ENCODE measurements at regions not wholly inside any gene's neighbourhood (a gene's known extent, or its start where the extent isn't known, plus 50 kb on each side); places are given as distances from the start of the nearest gene placed in this dataset.

DNA sequence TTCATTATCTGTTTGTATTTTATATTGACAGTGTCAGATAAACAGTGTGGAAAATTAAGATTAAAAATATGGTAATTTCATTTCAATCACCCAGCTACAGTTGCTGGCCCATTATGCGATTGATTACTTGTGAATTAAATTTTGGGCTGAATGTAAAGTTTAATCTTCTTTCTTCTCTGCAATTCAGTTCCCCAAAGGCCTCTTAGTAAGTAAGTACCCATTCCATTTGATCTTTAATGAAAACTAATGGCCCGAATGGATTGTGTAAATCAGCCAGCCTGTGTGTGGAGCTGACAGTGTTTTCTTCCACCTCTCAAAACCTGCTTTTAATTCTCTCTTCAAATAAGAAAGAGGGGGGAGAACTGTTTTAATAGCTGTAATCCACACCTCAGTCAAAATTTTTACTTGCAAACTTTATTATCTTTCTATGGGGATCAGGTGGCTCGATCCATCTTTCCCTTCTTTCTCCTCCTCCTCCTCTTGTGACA lies 307.1 kb downstream of the IL20RB start:
- H3K27me3 ChIP-seq (ENCODE audit: control insufficient read depth, insufficient read depth, low read length) = no peaks in the 10 kb centered on the region
- H3K4me3 ChIP-seq (ENCODE audit: insufficient read depth, low read depth, low read length) = no peak overlapping the region
- no peaks in the 10 kb centered on the region for H3K36me3 ChIP-seq (replicated peaks; ENCODE audit: control insufficient read depth, insufficient read depth, low read length)
- no peak for DNase-seq

DNA sequence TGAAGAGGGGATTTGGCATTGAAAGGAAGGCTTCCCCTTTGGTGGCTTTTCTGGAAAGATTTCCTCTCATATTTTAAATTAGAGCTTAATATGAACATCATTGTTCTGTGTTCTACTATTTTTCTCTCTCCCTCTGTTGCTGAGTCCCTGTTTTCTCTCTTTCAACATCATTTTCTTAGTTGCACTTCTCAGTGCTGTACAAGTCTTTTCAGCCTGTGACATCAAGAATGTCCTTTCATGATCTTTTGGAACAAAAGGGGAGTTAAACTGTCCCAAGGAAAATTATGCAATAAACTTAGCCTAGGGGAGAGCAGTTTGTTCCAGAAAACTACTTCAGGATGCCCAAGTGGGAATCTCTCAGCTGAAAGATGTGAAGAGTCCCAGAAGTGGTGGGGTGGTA lies 325.1 kb downstream of the IL20RB start:
- Histone ChIP-seq H3K36me3 (replicated peaks; ENCODE audit: control insufficient read depth, insufficient read depth, low read length) (no peaks in the 10 kb centered on the region), H3K27me3 (ENCODE audit: control insufficient read depth, insufficient read depth, low read length) (no peaks in the 10 kb centered on the region), H3K4me3 (ENCODE audit: insufficient read depth, low read depth, low read length) (no peak overlapping the region)
- DNase-seq = no peak

DNA sequence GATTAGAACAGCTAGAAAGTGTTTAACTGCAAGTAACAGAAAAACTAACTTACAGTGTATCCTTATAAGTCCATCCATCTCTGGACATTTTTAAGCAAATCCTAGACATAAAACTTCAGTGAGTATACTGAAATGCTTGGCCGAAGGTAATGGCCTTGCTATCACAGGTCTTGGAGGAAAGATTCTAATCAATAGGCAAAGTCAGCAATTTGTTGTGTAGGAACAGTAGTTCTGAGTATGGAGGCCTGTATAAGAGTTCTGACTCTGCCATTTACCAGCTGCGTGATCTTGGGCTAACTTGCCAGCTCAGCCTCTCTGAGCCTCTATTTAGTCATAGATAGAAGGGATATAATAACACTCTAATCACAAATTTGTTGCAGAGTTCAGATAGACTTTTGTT lies 328.1 kb downstream of the IL20RB start:
- Histone ChIP-seq H3K4me3 (ENCODE audit: insufficient read depth, low read depth, low read length) (no peak overlapping the region), H3K27me3 (ENCODE audit: control insufficient read depth, insufficient read depth, low read length) (no peaks in the 10 kb centered on the region), H3K36me3 (replicated peaks; ENCODE audit: control insufficient read depth, insufficient read depth, low read length) (no peaks in the 10 kb centered on the region)
- DNase-seq = no peak

DNA sequence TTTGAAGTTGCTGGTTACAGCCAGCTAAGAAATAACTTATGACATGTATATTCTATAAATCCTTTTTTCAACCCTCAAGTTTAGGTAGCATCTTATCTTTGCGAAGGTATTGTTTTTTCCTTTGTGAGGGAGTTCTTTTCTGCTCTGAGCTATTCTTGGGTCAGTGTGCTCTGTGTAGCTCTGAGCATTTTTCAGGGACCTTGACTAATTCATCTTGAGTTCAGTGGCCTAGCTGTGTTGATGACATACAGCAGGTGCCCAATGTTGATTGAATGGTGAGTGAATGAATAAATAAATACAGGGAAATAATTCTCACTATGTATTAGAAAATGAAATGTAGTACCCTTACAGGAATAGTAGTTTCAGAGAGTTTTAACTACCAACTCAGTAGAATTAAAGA lies 335.3 kb downstream of the IL20RB start:
- H3K4me3 ChIP-seq (ENCODE audit: insufficient read depth, low read depth, low read length) = no peak overlapping the region
- no peaks in the 10 kb centered on the region for H3K36me3 ChIP-seq (replicated peaks; ENCODE audit: control insufficient read depth, insufficient read depth, low read length)
- no peaks in the 10 kb centered on the region for H3K27me3 ChIP-seq (ENCODE audit: control insufficient read depth, insufficient read depth, low read length)
- no peak for DNase-seq

DNA sequence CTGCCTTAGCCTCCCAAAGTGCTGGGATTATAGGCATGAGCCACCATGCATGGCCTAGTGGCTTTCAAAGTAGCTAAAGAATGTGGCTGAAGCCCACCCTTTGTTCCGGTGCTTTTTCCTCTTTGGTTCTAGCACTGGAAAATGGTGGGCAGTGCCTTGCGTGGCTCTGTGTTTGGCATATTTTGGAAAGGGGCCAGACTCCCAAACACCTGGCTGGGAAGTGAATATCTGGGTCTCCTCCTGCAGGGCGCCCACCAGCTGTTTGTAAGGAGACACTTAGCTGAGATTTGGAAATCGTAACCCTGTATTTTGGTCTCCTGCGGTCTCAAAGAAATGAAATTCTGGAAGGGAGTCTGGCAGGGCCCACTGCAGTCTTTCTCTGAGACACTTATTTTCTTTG lies 336.4 kb downstream of the IL20RB start:
- no peak for DNase-seq

DNA sequence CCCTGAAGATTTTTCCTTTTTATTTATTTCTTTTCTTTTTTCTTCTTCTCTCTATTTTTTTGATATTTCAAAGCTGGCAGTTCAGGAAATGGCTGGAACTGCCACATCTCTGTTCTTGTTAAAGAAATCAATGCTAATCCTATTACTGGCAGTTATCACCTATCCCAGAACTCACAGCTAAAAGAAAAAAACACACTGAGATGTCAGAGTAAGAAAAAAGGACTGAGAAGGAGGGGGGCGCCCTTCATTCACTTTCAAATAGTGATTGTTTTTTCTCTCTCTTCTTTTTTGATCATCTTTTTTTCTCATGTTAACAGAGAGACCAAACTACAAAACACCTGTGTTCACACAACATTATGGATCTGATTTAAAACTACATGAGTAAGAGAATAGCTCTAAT lies 337.1 kb downstream of the IL20RB start:
- DNase-seq = no peak
- H3K4me3 ChIP-seq (ENCODE audit: insufficient read depth, low read depth, low read length) = no peak overlapping the region
- H3K36me3 ChIP-seq (replicated peaks; ENCODE audit: control insufficient read depth, insufficient read depth, low read length) = no peaks in the 10 kb centered on the region
- no peaks in the 10 kb centered on the region for H3K27me3 ChIP-seq (ENCODE audit: control insufficient read depth, insufficient read depth, low read length)

More for the DNA sequence above, 336.4 kb downstream of the IL20RB start:
- Histone ChIP-seq H3K27me3 (ENCODE audit: control insufficient read depth, insufficient read depth, low read length) (no peaks in the 10 kb centered on the region), H3K4me3 (ENCODE audit: insufficient read depth, low read depth, low read length) (no peak overlapping the region), H3K36me3 (replicated peaks; ENCODE audit: control insufficient read depth, insufficient read depth, low read length) (no peaks in the 10 kb centered on the region)

DNA sequence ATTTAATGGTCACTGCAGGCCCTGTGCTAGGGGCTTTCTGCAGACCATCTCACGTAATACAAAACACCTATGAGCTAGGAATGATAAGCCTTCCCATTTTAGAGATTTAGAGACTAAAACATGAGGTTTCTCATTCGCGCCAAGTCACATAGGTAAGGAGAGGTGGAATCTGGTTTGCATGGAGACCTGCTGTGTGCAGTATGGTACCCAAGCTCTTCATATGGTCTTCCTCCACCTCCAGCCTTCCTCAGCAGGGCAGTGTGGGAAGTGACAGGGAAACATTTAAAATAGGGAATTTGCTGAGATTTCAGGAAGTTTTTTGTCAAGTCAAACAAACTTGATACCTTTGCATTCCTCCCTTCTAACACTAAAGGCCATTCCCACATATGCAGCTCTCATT lies 337.6 kb downstream of the IL20RB start:
- no peak for DNase-seq
- Histone ChIP-seq H3K4me3 (ENCODE audit: insufficient read depth, low read depth, low read length) (no peak overlapping the region), H3K36me3 (replicated peaks; ENCODE audit: control insufficient read depth, insufficient read depth, low read length) (no peaks in the 10 kb centered on the region), H3K27me3 (ENCODE audit: control insufficient read depth, insufficient read depth, low read length) (no peaks in the 10 kb centered on the region)

DNA sequence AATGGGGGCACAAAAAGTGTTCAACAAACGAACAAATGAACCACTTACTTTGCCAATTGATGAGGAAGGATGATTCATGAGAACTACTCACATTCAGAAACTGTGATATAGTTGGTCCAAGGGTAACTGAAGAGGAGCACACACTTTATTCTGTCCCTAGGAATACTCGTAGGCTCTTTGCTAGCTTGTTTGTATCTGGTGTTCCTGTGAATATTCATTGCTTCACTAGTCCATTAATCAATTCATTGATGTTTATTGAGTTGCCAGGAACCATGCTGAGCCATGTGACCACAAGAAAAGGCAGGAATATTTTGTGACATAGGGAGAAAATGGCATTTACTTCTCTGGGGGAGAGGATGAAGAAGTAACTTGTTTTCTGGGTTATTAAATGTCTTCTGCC lies 338.3 kb downstream of the IL20RB start:
- no peak overlapping the region for H3K4me3 ChIP-seq (ENCODE audit: insufficient read depth, low read depth, low read length)
- no peak for DNase-seq
- no peaks in the 10 kb centered on the region for H3K27me3 ChIP-seq (ENCODE audit: control insufficient read depth, insufficient read depth, low read length)
- no peaks in the 10 kb centered on the region for H3K36me3 ChIP-seq (replicated peaks; ENCODE audit: control insufficient read depth, insufficient read depth, low read length)

DNA sequence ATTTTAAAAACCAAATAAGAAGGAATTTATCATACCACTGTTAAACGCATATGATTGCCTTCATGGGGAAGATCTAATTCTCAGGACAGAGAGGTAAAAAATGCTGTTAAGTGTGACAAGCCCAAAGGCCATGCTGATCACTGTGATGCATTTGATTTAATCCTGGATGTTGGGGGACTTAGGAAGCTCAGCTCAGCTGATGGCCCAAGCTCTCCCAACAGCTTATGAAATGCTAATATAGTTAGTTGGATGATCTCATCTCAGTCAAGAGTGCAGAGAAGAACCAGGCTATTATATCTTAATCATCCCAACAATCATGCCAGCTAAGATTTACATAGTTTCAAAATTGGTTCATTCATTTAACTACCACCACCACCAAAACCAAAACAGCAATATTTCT lies 340.0 kb downstream of the IL20RB start:
- no peak overlapping the region for H3K4me3 ChIP-seq (ENCODE audit: insufficient read depth, low read depth, low read length)

DNA sequence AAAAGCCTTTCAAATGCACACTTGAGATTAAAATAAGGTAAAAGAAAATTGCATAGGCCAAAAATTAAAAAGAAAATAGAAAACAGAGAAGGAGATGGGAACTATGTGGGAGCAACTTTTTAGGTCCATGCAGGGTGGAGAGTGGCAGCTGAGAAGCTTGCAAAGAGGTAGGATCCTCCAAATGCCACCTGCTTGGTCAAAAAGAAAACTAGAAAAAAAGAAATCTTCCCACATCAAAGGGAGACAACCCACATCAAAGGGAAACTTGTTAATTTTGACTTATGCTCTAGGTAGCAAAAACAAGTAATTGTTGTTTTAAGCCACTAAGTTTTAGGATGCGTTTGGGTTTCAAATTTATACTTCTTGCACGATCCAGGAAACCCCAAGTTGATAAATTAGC lies 342.9 kb downstream of the IL20RB start:
- Histone ChIP-seq H3K27me3 (ENCODE audit: control insufficient read depth, insufficient read depth, low read length) (no peaks in the 10 kb centered on the region), H3K36me3 (replicated peaks; ENCODE audit: control insufficient read depth, insufficient read depth, low read length) (no peaks in the 10 kb centered on the region), H3K4me3 (ENCODE audit: insufficient read depth, low read depth, low read length) (no peak overlapping the region)
- DNase-seq = no peak

More for the DNA sequence above, 340.0 kb downstream of the IL20RB start:
- Histone ChIP-seq H3K27me3 (ENCODE audit: control insufficient read depth, insufficient read depth, low read length) (no peaks in the 10 kb centered on the region), H3K36me3 (replicated peaks; ENCODE audit: control insufficient read depth, insufficient read depth, low read length) (no peaks in the 10 kb centered on the region)
- DNase-seq = no peak

DNA sequence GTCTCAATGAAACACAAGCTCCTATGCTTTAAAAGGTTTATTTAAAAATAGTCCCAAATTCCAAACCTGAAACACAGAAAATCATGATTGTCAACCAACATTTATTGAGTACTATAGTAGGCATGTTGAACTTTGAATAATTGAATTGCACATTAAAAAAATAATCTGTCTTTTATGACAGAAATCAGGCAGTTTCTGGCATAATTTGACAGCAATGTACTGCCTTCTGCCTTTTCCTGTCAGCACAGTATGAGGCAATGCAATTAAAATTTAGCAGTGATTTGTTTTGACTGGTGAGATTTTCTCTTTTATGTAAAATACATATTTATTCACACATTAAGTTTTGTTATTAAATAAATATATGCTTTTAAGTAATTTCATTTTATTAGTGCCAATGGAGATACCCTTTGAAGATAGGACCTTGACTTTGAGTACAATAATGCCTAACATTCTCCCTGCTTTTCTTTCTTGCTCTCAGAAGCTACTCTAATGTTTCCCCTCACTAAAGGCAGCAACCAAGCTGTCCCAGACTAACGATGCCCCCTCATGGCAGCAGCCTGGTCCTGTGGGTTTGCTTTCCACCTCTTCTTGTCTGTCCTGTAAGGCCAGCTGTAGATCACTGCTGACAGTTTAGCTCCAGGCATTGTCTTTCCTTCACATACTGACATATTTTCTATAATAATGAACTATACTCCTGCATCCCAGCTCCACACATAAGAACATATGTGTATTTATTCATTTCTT lies 346.7 kb downstream of the IL20RB start:
- no peaks in the 10 kb centered on the region for H3K36me3 ChIP-seq (replicated peaks; ENCODE audit: control insufficient read depth, insufficient read depth, low read length)
- no peak for DNase-seq
- no peaks in the 10 kb centered on the region for H3K27me3 ChIP-seq (ENCODE audit: control insufficient read depth, insufficient read depth, low read length)
- H3K4me3 ChIP-seq (ENCODE audit: insufficient read depth, low read depth, low read length) = no peak overlapping the region

DNA sequence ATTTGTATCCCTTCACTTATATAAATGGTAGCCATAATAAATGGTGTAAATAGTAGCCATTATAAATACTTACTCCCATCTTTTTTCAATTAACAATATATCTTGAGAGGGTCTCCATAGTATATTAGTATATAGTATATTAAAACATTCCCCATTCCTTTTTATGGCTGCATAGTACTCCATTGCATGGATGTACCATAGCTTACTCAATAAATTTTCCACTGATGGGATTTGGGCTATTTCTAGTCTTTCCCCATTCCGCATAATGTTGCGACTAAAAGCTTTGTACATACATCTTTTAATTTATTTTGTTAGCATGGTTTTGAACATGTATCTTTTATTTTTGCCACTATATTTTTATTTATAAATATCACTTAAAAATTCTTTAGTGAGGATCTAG lies 366.3 kb downstream of the IL20RB start:
- Histone ChIP-seq H3K4me3 (ENCODE audit: insufficient read depth, low read depth, low read length) (no peak overlapping the region), H3K27me3 (ENCODE audit: control insufficient read depth, insufficient read depth, low read length) (no peaks in the 10 kb centered on the region), H3K36me3 (replicated peaks; ENCODE audit: control insufficient read depth, insufficient read depth, low read length) (no peaks in the 10 kb centered on the region)
- DNase-seq = no peak

DNA sequence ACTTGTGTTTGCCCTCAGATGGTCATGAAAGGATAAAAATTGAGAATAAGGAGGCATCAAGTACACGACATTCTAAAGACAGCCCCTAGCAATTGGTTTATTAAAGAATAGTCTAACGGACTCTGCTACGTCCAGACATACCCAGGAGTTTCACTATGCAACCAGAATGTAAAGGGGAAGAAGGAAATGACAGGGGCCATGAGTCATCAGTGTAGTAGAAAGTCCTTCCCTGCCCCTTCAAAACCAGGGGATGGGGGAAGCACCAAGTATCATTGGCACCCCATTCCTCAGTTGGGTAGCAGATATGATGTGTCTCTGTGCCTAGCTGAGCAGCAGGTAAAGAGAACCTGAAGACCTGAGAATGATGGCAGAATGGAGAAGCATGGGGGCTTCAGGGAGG lies 367.4 kb downstream of the IL20RB start:
- no peak for DNase-seq
- Histone ChIP-seq H3K27me3 (ENCODE audit: control insufficient read depth, insufficient read depth, low read length) (no peaks in the 10 kb centered on the region), H3K36me3 (replicated peaks; ENCODE audit: control insufficient read depth, insufficient read depth, low read length) (no peaks in the 10 kb centered on the region), H3K4me3 (ENCODE audit: insufficient read depth, low read depth, low read length) (no peak overlapping the region)

DNA sequence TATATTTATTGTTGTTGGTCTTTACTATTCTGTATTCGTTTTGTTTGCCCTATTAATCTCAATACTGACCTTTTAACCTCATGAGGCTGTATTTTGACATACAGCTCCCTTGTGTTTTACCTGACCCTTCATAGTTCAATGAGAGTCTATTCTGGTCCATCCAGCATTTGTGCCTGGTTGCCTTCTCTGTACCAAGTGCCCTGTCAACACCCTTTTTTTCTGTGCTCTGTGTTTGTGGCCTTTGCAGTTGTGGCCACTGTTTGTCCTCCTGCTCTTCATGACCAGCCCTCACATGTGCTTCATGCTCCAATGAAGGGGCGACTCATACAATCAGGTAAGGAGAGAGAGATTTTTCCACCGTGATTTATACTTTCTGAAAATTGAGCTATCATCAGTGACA lies 368.2 kb downstream of the IL20RB start:
- H3K27me3 ChIP-seq (ENCODE audit: control insufficient read depth, insufficient read depth, low read length) = no peaks in the 10 kb centered on the region
- no peaks in the 10 kb centered on the region for H3K36me3 ChIP-seq (replicated peaks; ENCODE audit: control insufficient read depth, insufficient read depth, low read length)
- H3K4me3 ChIP-seq (ENCODE audit: insufficient read depth, low read depth, low read length) = no peak overlapping the region
- no peak for DNase-seq

DNA sequence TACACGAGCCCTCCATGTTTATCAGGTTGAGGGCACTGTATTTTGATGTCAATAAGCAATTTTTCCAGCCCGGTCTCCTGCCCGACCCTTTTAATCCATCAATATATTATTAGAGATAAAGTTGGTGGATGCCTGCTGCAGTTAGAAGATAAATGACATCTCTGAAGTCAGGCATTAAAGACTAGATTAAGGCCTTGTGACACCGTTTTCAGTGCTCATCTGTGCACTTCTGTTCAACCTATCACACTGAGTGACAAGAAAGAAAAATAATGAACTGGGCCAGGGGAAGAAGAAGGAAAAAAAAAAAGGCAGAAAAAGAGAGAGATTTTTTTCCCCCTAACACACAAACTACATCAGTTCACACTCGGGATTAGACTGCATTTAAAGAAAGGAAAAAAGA lies 371.8 kb downstream of the IL20RB start:
- no peak for DNase-seq
- no peak overlapping the region for H3K4me3 ChIP-seq (ENCODE audit: insufficient read depth, low read depth, low read length)
- H3K36me3 ChIP-seq (replicated peaks; ENCODE audit: control insufficient read depth, insufficient read depth, low read length) = no peaks in the 10 kb centered on the region
- H3K27me3 ChIP-seq (ENCODE audit: control insufficient read depth, insufficient read depth, low read length) = no peaks in the 10 kb centered on the region

DNA sequence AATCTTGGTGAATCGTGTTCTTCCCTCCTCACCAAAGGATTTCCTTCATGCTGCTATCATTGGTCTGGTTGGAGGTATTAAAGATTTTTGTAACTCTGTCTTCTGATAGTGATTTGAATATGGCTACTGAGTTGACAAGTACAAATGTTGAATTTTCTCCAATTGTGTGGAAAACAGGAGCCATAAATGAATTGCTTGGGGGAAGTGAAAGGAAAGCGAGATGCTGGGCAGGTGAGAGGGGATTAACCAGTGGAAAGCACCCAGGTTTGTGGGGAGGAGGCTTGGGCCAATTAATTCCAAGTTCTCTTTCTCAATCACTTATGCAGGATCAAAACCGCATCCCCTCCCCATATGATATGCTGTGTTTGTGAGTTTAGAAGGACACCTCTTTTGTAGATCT lies 372.5 kb downstream of the IL20RB start:
- no peak for DNase-seq
- H3K4me3 ChIP-seq (ENCODE audit: insufficient read depth, low read depth, low read length) = no peak overlapping the region

More for the DNA sequence above, 372.5 kb downstream of the IL20RB start:
- H3K27me3 ChIP-seq (ENCODE audit: control insufficient read depth, insufficient read depth, low read length) = no peaks in the 10 kb centered on the region
- H3K36me3 ChIP-seq (replicated peaks; ENCODE audit: control insufficient read depth, insufficient read depth, low read length) = no peaks in the 10 kb centered on the region

All from H7 (cell line).